ENCODE measurements at regions not wholly inside any gene's neighbourhood (a gene's known extent, or its start where the extent isn't known, plus 50 kb on each side); places are given as distances from the start of the nearest gene placed in this dataset.

GRCh38 chr11:80860632-80861031 lies 1419.8 kb upstream of the TENM4 start:
- H3K9me3 ChIP-seq (replicated peaks in 1 of 11): no peaks in the 10 kb centered on the region
- H3K27me3 ChIP-seq: no peaks in the 10 kb centered on the region
- no peak overlapping the region for H3K27ac ChIP-seq
- TF ChIP-seq Cebpa-rat (IDR thresholded peaks at IDR 0.05): no peak
- H4K20me1 ChIP-seq: no peaks in the 10 kb centered on the region
- H3K4me1 ChIP-seq: peaks cover 0 to 8% (median 0%) of the 10 kb centered on the region in 10 experiments; a peak in 2 of 20 replicates
- no peaks in the 10 kb centered on the region for H3K36me3 ChIP-seq
- H3K4me3 ChIP-seq: no peak overlapping the region
- H3K4me2 ChIP-seq: no peak overlapping the region
- no peak overlapping the region for H3K9ac ChIP-seq

- H3K9me3 ChIP-seq (replicated peaks in 1 of 11): no peaks in the 10 kb centered on the region
- no peaks in the 10 kb centered on the region for H4K20me1 ChIP-seq
- no peak for TF ChIP-seq Cebpa-rat (IDR thresholded peaks at IDR 0.05)
- H3K27me3 ChIP-seq: no peaks in the 10 kb centered on the region
- no peaks in the 10 kb centered on the region for H3K4me1 ChIP-seq
- no peak overlapping the region for H3K4me2 ChIP-seq
- H3K4me3 ChIP-seq: no peak overlapping the region
- H3K9ac ChIP-seq: no peak overlapping the region
- H3K27ac ChIP-seq: no peak overlapping the region
- no peaks in the 10 kb centered on the region for H3K36me3 ChIP-seq
Measured at GRCh38 chr11:80856066-80856465, 1415.2 kb upstream of the TENM4 start.

- Histone ChIP-seq H3K36me3 (no peaks in the 10 kb centered on the region), H3K27ac (no peak overlapping the region), H3K9me3 (replicated peaks in 1 of 11) (no peaks in the 10 kb centered on the region), H3K4me3 (no peak overlapping the region), H3K9ac (no peak overlapping the region), H3K27me3 (no peaks in the 10 kb centered on the region), H3K4me1 (no peaks in the 10 kb centered on the region), H4K20me1 (no peaks in the 10 kb centered on the region), H3K4me2 (no peak overlapping the region)
- TF ChIP-seq Cebpa-rat (IDR thresholded peaks at IDR 0.05): no peak
Measured at GRCh38 chr11:80855426-80855825, 1414.6 kb upstream of the TENM4 start.

GRCh38 chr11:80849253-80849652 lies 1408.4 kb upstream of the TENM4 start:
- Histone ChIP-seq H4K20me1 (no peaks in the 10 kb centered on the region), H3K27me3 (no peaks in the 10 kb centered on the region), H3K4me2 (peak overlapping the region; percentile 0 to 51 (median 34); a peak in 19 of 22 replicates), H3K4me3 (no peak overlapping the region), H3K9ac (no peak overlapping the region), H3K4me1 (peaks cover 10 to 17% (median 13%) of the 10 kb centered on the region in 10 experiments; a peak in 19 of 20 replicates), H3K36me3 (no peaks in the 10 kb centered on the region), H3K9me3 (replicated peaks in 1 of 11) (no peaks in the 10 kb centered on the region), H3K27ac (no peak overlapping the region)
- TF ChIP-seq Cebpa-rat (IDR thresholded peaks at IDR 0.05): no peak

- no peak overlapping the region for H3K27ac ChIP-seq
- H3K36me3 ChIP-seq: no peaks in the 10 kb centered on the region
- H3K4me3 ChIP-seq: no peak overlapping the region
- no peak overlapping the region for H3K9ac ChIP-seq
- H3K4me1 ChIP-seq: peaks cover 10 to 17% (median 13%) of the 10 kb centered on the region in 10 experiments; a peak in 19 of 20 replicates
- H3K27me3 ChIP-seq: no peaks in the 10 kb centered on the region
- no peaks in the 10 kb centered on the region for H4K20me1 ChIP-seq
- H3K9me3 ChIP-seq (replicated peaks in 1 of 11): no peaks in the 10 kb centered on the region
- no peak for TF ChIP-seq Cebpa-rat (IDR thresholded peaks at IDR 0.05)
- H3K4me2 ChIP-seq: no peak overlapping the region
Measured at GRCh38 chr11:80846979-80847378, 1406.1 kb upstream of the TENM4 start.

GRCh38 chr11:80846442-80846841 lies 1405.6 kb upstream of the TENM4 start:
- no peak for TF ChIP-seq Cebpa-rat (IDR thresholded peaks at IDR 0.05)
- Histone ChIP-seq H3K27me3 (no peaks in the 10 kb centered on the region), H3K9ac (no peak overlapping the region), H4K20me1 (no peaks in the 10 kb centered on the region), H3K36me3 (no peaks in the 10 kb centered on the region), H3K4me1 (peaks cover 10 to 17% (median 13%) of the 10 kb centered on the region in 10 experiments; a peak in 19 of 20 replicates), H3K4me2 (no peak overlapping the region), H3K4me3 (no peak overlapping the region), H3K27ac (no peak overlapping the region), H3K9me3 (replicated peaks in 1 of 11) (no peaks in the 10 kb centered on the region)

- Histone ChIP-seq H3K9ac (no peak overlapping the region), H3K9me3 (replicated peaks in 1 of 11) (no peaks in the 10 kb centered on the region), H3K4me3 (no peak overlapping the region), H3K4me2 (no peak overlapping the region), H4K20me1 (no peaks in the 10 kb centered on the region), H3K36me3 (no peaks in the 10 kb centered on the region), H3K4me1 (peaks cover 6 to 13% (median 9%) of the 10 kb centered on the region in 10 experiments; a peak in 19 of 20 replicates), H3K27me3 (no peaks in the 10 kb centered on the region), H3K27ac (no peak overlapping the region)
- TF ChIP-seq Cebpa-rat (IDR thresholded peaks at IDR 0.05): no peak
Measured at GRCh38 chr11:80844110-80844819, 1403.4 kb upstream of the TENM4 start.

- Histone ChIP-seq H3K4me3 (no peak overlapping the region), H4K20me1 (no peaks in the 10 kb centered on the region), H3K9me3 (replicated peaks in 1 of 11) (no peaks in the 10 kb centered on the region), H3K9ac (no peak overlapping the region), H3K27ac (no peak overlapping the region), H3K4me1 (peaks cover 0 to 5% (median 2%) of the 10 kb centered on the region in 10 experiments; a peak in 9 of 20 replicates), H3K4me2 (no peak overlapping the region), H3K27me3 (no peaks in the 10 kb centered on the region), H3K36me3 (no peaks in the 10 kb centered on the region)
- no peak for TF ChIP-seq Cebpa-rat (IDR thresholded peaks at IDR 0.05)
Measured at GRCh38 chr11:80843266-80843974, 1402.6 kb upstream of the TENM4 start.

GRCh38 chr11:80842246-80842645 lies 1401.4 kb upstream of the TENM4 start:
- H3K4me1 ChIP-seq: peaks cover 0 to 13% (median 6%) of the 10 kb centered on the region in 10 experiments; a peak in 11 of 20 replicates
- no peak overlapping the region for H3K4me2 ChIP-seq
- no peaks in the 10 kb centered on the region for H3K36me3 ChIP-seq
- no peaks in the 10 kb centered on the region for H3K27me3 ChIP-seq
- TF ChIP-seq Cebpa-rat (IDR thresholded peaks at IDR 0.05): no peak
- H4K20me1 ChIP-seq: no peaks in the 10 kb centered on the region
- no peak overlapping the region for H3K9ac ChIP-seq
- no peak overlapping the region for H3K27ac ChIP-seq
- no peaks in the 10 kb centered on the region for H3K9me3 ChIP-seq (replicated peaks in 1 of 11)
- H3K4me3 ChIP-seq: no peak overlapping the region

Measured in BLaER1 treated with 17β-estradiol and CSF1 and Interleukin-3, amounts not matched to agents 10 nM and 100 nM (cell line).